ENCODE measurements at regions not wholly inside any gene's neighbourhood (a gene's known extent, or its start where the extent isn't known, plus 50 kb on each side); places are given as distances from the start of the nearest gene placed in this dataset.

DNA sequence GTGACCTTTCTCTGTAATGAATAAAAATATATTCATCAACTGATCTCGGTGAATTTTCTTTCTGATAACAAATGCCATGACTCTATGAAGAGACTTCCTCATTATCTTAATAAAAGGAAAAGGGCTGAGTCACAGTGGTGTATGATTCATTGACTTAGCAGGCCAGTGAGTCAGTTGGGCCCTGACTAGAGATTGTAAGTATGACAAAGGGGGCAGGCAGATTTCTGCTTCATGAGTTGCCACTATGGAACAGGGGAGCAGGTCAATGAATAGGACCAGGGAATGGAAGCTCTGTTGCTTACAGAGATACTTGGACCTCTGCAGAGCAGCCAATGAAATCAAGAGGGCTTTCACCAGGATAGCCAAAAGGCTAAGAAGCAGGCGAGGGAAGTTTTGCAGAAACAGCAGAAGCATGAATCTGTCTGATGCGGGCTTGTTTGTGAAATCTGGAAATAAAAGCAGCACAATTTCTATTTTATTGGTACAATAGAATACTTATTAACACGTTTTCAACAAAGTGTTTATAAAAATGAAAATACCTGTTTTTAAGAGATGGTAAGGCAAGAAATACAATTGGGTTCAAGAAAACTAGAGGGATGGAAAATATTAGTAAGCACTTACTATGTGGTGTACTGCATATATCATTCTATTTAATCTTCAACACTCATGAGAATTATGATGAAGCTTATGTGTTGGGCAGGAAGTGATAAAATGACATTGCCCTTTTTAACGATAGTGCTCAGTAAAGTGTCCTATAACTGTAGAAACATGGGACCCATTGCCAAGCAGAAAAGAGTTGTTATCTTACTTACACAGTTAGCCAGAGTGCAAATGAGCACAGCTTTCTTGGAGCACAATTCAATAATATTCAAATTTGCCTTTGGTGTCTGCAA, 169.8 kb upstream of the MYRIP start:
- TF ChIP-seq, protein P1, sequence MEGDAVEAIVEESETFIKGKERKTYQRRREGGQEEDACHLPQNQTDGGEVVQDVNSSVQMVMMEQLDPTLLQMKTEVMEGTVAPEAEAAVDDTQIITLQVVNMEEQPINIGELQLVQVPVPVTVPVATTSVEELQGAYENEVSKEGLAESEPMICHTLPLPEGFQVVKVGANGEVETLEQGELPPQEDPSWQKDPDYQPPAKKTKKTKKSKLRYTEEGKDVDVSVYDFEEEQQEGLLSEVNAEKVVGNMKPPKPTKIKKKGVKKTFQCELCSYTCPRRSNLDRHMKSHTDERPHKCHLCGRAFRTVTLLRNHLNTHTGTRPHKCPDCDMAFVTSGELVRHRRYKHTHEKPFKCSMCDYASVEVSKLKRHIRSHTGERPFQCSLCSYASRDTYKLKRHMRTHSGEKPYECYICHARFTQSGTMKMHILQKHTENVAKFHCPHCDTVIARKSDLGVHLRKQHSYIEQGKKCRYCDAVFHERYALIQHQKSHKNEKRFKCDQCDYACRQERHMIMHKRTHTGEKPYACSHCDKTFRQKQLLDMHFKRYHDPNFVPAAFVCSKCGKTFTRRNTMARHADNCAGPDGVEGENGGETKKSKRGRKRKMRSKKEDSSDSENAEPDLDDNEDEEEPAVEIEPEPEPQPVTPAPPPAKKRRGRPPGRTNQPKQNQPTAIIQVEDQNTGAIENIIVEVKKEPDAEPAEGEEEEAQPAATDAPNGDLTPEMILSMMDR (IDR thresholded peaks at IDR 0.05 in 2 of 3, conservative IDR thresholded peaks at IDR 0.05 in 1 of 3; ENCODE audit: insufficient read depth in 2 of 3, low read depth in 1 of 3, low read length in 3 of 3) = no peak
- TF ChIP-seq POLR2AphosphoS2 (IDR thresholded peaks at IDR 0.05; ENCODE audit: low read length) (no peak), HDAC2 (IDR thresholded peaks at IDR 0.05) (peak; percentile 63), SREBF1 (IDR thresholded peaks at IDR 0.05; ENCODE audit: borderline replicate concordance, low read depth, low read length) (no peak), TCF7 (IDR thresholded peaks at IDR 0.05; ENCODE audit: borderline replicate concordance) (no peak), THRAP3 (IDR thresholded peaks at IDR 0.05; ENCODE audit: borderline replicate concordance) (no peak), TBP (optimal IDR thresholded peaks at IDR 0.05; ENCODE audit: low read depth, low read length) (no peak), CHD2 (IDR thresholded peaks at IDR 0.05; ENCODE audit: low read depth, low read length) (no peak), POLR2AphosphoS5 (IDR thresholded peaks at IDR 0.05; ENCODE audit: control insufficient read depth, insufficient read depth, low read depth, low read length) (no peak; the same call in 1 of the 2 replicates), HNRNPL (IDR thresholded peaks at IDR 0.05; ENCODE audit: low read depth, low read length) (no peak)
- TF ChIP-seq, protein P2, sequence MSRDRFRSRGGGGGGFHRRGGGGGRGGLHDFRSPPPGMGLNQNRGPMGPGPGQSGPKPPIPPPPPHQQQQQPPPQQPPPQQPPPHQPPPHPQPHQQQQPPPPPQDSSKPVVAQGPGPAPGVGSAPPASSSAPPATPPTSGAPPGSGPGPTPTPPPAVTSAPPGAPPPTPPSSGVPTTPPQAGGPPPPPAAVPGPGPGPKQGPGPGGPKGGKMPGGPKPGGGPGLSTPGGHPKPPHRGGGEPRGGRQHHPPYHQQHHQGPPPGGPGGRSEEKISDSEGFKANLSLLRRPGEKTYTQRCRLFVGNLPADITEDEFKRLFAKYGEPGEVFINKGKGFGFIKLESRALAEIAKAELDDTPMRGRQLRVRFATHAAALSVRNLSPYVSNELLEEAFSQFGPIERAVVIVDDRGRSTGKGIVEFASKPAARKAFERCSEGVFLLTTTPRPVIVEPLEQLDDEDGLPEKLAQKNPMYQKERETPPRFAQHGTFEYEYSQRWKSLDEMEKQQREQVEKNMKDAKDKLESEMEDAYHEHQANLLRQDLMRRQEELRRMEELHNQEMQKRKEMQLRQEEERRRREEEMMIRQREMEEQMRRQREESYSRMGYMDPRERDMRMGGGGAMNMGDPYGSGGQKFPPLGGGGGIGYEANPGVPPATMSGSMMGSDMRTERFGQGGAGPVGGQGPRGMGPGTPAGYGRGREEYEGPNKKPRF (IDR thresholded peaks at IDR 0.05; ENCODE audit: low read depth, low read length) = no peak
- TF ChIP-seq, protein P3, sequence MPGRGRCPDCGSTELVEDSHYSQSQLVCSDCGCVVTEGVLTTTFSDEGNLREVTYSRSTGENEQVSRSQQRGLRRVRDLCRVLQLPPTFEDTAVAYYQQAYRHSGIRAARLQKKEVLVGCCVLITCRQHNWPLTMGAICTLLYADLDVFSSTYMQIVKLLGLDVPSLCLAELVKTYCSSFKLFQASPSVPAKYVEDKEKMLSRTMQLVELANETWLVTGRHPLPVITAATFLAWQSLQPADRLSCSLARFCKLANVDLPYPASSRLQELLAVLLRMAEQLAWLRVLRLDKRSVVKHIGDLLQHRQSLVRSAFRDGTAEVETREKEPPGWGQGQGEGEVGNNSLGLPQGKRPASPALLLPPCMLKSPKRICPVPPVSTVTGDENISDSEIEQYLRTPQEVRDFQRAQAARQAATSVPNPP (IDR thresholded peaks at IDR 0.05; ENCODE audit: borderline replicate concordance, insufficient read depth, insufficient read length) = no peak
- TF ChIP-seq, protein P4, sequence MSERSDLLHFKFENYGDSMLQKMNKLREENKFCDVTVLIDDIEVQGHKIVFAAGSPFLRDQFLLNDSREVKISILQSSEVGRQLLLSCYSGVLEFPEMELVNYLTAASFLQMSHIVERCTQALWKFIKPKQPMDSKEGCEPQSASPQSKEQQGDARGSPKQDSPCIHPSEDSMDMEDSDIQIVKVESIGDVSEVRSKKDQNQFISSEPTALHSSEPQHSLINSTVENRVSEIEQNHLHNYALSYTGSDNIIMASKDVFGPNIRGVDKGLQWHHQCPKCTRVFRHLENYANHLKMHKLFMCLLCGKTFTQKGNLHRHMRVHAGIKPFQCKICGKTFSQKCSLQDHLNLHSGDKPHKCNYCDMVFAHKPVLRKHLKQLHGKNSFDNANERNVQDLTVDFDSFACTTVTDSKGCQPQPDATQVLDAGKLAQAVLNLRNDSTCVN (CRISPR knock-in tag; IDR thresholded peaks at IDR 0.05) = no peak

All from K562 (cell line).